HepG2 (cell line): ENCODE measurements at regions not wholly inside any gene's neighbourhood (a gene's known extent, or its start where the extent isn't known, plus 50 kb on each side); places are given as distances from the start of the nearest gene placed in this dataset.

Experiments used
- ATAC-seq: fragments of 200-7000 bp; cut with Tn5 transposase; 3 replicates; pipeline ENCODE4 v1.9.1; 2020; ENCODE audit warnings: mild to moderate bottlenecking, moderate library complexity
- BruUV-seq: library from RNA; stranded (reverse); fragments of 400-500 nt; replicated peaks from 2 replicates; lab custom pipeline; 2021; lab: Mats Ljungman, UMichigan
- CTCF ChIA-PET: fragments of 300-600 bp; formaldehyde crosslinking; extraction: SDS; loops from one replicate; lab custom pipeline; 2021; ENCODE audit warnings: low total read pairs, inconsistent platforms, low intra/inter-chr PET ratio; lab: Yijun Ruan, JAX
- POLR2A ChIA-PET: fragments of 350-600 bp; sonication (Branson Sonifier 250); formaldehyde crosslinking; loops from one replicate; lab custom pipeline; 2020; ENCODE audit warnings: antibody characterized with exemption, inconsistent platforms; lab: Yijun Ruan, JAX
- DNase-seq: peaks from one replicate; pipeline ENCODE4 v3.0.0-alpha.2; 2015; ENCODE audit warnings: low spot score
- FAIRE-seq: peaks from 3 replicates; lab custom pipeline; 2011; peaks lifted over from hg19 to GRCh38; lab: Jason Lieb, UNC
- H2AFZ ChIP-seq: one replicate; pipeline ENCODE4 v1.6.1; 2011; ENCODE audit warnings: low read length, inconsistent platforms
- H3K27ac ChIP-seq: fragments of 300-600 bp; 3 replicates; pipeline ENCODE4 v1.8.0; 2011; ENCODE audit warnings: mixed run types, mild to moderate bottlenecking, mixed read lengths, low read length, inconsistent platforms; ENCODE audit not compliant: insufficient read depth; ENCODE audit errors: extremely low read length
- H3K27me3 ChIP-seq, 2 experiments: fragments of 200-600 bp in 1 of 2; 2 replicates in 1 of 2; 3 replicates in 1 of 2; pipeline versions ENCODE4 v1.6.0 to v1.8.0; 2011; ENCODE audit warnings: low read length in 2 of 2, mild to moderate bottlenecking in 2 of 2, moderate library complexity in 2 of 2, inconsistent platforms in 1 of 2; ENCODE audit not compliant: insufficient read depth in 2 of 2, control insufficient read depth in 1 of 2
- H3K36me3 ChIP-seq, 2 experiments: fragments of 200-600 bp in 1 of 2; replicated peaks in 1 of 2; 2 replicates in 1 of 2; 3 replicates in 1 of 2; pipeline versions ENCODE4 v1.5.1 to v1.8.0; 2011; ENCODE audit warnings: low read length in 2 of 2, inconsistent platforms in 1 of 2; ENCODE audit not compliant: insufficient read depth in 2 of 2, control insufficient read depth in 1 of 2
- H3K4me1 ChIP-seq: 2 replicates; pipeline ENCODE4 v1.5.1; 2012; ENCODE audit warnings: low read length, inconsistent platforms; ENCODE audit not compliant: insufficient read depth
- H3K4me2 ChIP-seq: 2 replicates; pipeline ENCODE4 v1.6.0; 2011; ENCODE audit warnings: low read depth, low read length, inconsistent platforms
- H3K4me3 ChIP-seq, 3 experiments: fragments of 200-600 bp in 1 of 3; sonication (generic), shearing (Covaris generic) in 1 of 3; replicated peaks in 1 of 3; 2 replicates each; pipeline ENCODE4 v1.5.1; 2011 to 2016; ENCODE audit warnings: low read length in 3 of 3, inconsistent platforms in 2 of 3, low read depth in 2 of 3, mild to moderate bottlenecking in 2 of 3, control low read depth in 1 of 3, mixed read lengths in 1 of 3; ENCODE audit not compliant: insufficient read depth in 1 of 3
- H3K79me2 ChIP-seq: one replicate; pipeline ENCODE4 v1.6.1; 2011; ENCODE audit warnings: low read length, inconsistent platforms; ENCODE audit not compliant: insufficient read depth
- H3K9ac ChIP-seq: 2 replicates; pipeline ENCODE4 v1.6.0; 2011; ENCODE audit warnings: mild to moderate bottlenecking, low read depth, low read length, inconsistent platforms; ENCODE audit not compliant: insufficient read depth
- H3K9me3 ChIP-seq: 2 replicates; pipeline ENCODE4 v1.5.1; 2012; ENCODE audit warnings: mild to moderate bottlenecking, low read length
- H4K20me1 ChIP-seq: 2 replicates; pipeline ENCODE4 v1.6.0; 2011; ENCODE audit warnings: inconsistent platforms, mild to moderate bottlenecking, low read length, moderate library complexity; ENCODE audit not compliant: insufficient read depth
- FOXA3 ChIP-seq: IDR thresholded peaks from 2 replicates; pipeline ENCODE4 v1.6.1; 2016; ENCODE audit warnings: missing genetic modification reagents, missing compliant biosample characterization
- MAF1 ChIP-seq: sonication (generic); formaldehyde crosslinking; IDR thresholded peaks from 2 replicates; pipeline ENCODE4 v1.5.0; 2020; ENCODE audit warnings: missing genetic modification reagents, borderline replicate concordance
- MAFK ChIP-seq, 2 experiments: IDR thresholded peaks in 1 of 2; conservative IDR thresholded peaks in 1 of 2; 2 replicates each; pipeline ENCODE4 v1.6.1; 2011; ENCODE audit warnings: improper control_type of control experiment in 2 of 2, low read length in 2 of 2
- POGZ ChIP-seq: sonication (generic); formaldehyde crosslinking; IDR thresholded peaks from 2 replicates; pipeline ENCODE4 v1.4.0; 2020; ENCODE audit warnings: mild to moderate bottlenecking, missing genetic modification reagents
- RAD21 ChIP-seq: fragments of 450-650 bp; formaldehyde crosslinking; IDR thresholded peaks from 2 replicates; pipeline ENCODE4 v1.5.0; 2020; ENCODE audit warnings: mild to moderate bottlenecking
- ZNF432 ChIP-seq: sonication (generic); formaldehyde crosslinking; IDR thresholded peaks from 2 replicates; pipeline ENCODE4 v1.5.0; 2020; ENCODE audit warnings: missing genetic modification reagents, mild to moderate bottlenecking, borderline replicate concordance
- WGBS: methylation state at CpG from one replicate; pipeline ENCODE4 v1.1.6; 2017; ENCODE audit warnings: low lambda C conversion rate; 5-methylcytosine and 5-hydroxymethylcytosine counted together
- in situ Hi-C: cut with HindIII; loops from 2 replicates; pipeline ENCODE4 v1.10.0; 2017; ENCODE audit warnings: low pct_unique_long_range_greater_than_20kb; ENCODE audit not compliant: extremely low pct_ligation_motif_present
- intact Hi-C: fragments of 100-400 bp; cut with micrococcal nuclease; formaldehyde crosslinking; loops from one replicate; pipeline ENCODE4 v1.10.0; 2022; ENCODE audit not compliant: unreplicated experiment
- TF ChIP-seq, protein P1 (sequence below): sonication (generic); formaldehyde crosslinking; IDR thresholded peaks from 2 replicates; pipeline ENCODE4 v1.4.0; 2020; ENCODE audit warnings: missing genetic modification reagents
- TF ChIP-seq, protein P2 (sequence below): sonication (generic); formaldehyde crosslinking; IDR thresholded peaks from 2 replicates; pipeline ENCODE4 v1.8.1; 2022; ENCODE audit warnings: low read depth, mild to moderate bottlenecking, missing genetic modification reagents
- TF ChIP-seq, protein P3 (sequence below): sonication (generic); formaldehyde crosslinking; IDR thresholded peaks from 2 replicates; pipeline ENCODE4 v1.8.0; 2022; ENCODE audit warnings: mild to moderate bottlenecking, missing genetic modification reagents, borderline replicate concordance

DNA sequence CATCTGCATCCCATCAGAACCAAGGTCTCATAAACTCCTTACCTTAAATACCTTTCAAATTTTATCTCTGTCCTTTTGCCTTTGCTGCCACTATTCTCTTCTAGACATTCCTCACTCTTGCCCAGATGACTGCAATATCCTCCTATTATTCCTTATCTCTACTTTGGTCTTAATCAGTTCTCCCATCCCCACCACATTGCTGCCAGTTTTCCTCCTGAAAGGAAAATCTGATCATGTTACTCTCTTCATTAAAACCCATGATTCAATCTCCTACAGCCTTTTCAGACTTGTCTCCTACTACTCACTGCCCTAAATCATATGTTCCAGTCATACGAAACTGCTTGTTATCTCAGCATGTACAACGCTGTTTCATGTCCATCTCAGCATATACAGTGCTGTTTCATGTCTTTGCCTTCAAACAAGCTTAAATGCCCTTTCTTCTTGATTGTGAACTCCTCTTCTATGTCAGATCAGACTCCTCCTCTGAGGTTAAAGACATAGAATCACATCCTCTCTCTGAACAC lies 152.6 kb upstream of the FST start:
- no peaks in the 10 kb centered on the region for H3K9me3 ChIP-seq
- CTCF ChIA-PET, result no interaction called here
- 6% methylated on average over 2 of the region's 2 CpGs for WGBS
- no peaks in the 10 kb centered on the region for H3K79me2 ChIP-seq
- no TSS peak for BruUV-seq
- no peaks in the 10 kb centered on the region for H3K36me3 ChIP-seq
- no peak overlapping the region for H3K9ac ChIP-seq
- ATAC-seq (no peak), FAIRE-seq (no peak), DNase-seq (no peak)
- intact Hi-C loops, result no loop called here
- no peak overlapping the region for H3K27ac ChIP-seq
- H4K20me1 ChIP-seq, result no peaks in the 10 kb centered on the region
- POLR2A ChIA-PET, result no interaction called here
- 0 out of 2 replicates have a peak, but pooled peaks cover 7% of the 10 kb centered on the region for H3K4me1 ChIP-seq
- H3K4me3 ChIP-seq, result no peak overlapping the region
- H2AFZ ChIP-seq, result no peak overlapping the region
- no peaks in the 10 kb centered on the region for H3K27me3 ChIP-seq
- TF ChIP-seq, protein P1, sequence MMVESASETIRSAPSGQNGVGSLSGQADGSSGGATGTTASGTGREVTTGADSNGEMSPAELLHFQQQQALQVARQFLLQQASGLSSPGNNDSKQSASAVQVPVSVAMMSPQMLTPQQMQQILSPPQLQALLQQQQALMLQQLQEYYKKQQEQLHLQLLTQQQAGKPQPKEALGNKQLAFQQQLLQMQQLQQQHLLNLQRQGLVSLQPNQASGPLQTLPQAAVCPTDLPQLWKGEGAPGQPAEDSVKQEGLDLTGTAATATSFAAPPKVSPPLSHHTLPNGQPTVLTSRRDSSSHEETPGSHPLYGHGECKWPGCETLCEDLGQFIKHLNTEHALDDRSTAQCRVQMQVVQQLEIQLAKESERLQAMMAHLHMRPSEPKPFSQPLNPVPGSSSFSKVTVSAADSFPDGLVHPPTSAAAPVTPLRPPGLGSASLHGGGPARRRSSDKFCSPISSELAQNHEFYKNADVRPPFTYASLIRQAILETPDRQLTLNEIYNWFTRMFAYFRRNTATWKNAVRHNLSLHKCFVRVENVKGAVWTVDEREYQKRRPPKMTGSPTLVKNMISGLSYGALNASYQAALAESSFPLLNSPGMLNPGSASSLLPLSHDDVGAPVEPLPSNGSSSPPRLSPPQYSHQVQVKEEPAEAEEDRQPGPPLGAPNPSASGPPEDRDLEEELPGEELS (CRISPR knock-in tag), result no peak
- no peak for TF ChIP-seq RAD21 (CRISPR knock-in tag)
- TF ChIP-seq ZNF432 (CRISPR knock-in tag), result no peak
- no peak for TF ChIP-seq FOXA3 (CRISPR knock-in tag)
- in situ Hi-C loops, result no loop called here
- H3K4me2 ChIP-seq, result no peak overlapping the region

DNA sequence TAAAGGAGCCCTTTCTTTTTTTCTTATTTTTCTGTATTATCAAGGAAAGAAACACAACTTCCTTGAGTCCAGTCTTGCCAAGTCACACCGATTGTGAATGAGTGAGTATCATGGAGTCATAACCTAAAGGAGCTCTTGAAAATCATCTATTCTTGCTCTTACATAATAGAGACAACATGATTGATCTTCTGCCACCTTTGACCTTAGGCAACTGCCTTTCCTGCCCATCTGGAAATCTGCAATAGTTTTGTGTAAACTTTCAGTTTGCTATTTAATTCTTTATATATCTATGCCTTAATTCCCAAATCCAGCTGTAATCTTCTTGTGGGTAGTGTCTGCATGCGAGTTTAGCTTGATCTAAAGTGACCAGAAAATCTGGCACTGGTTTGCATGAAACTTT lies 149.9 kb upstream of the FST start:
- no peak for FAIRE-seq
- intact Hi-C loops, result no loop called here
- 14% methylated on average over 2 of the region's 2 CpGs for WGBS

More for the DNA sequence above, 149.9 kb upstream of the FST start:
- TF ChIP-seq, protein P2, sequence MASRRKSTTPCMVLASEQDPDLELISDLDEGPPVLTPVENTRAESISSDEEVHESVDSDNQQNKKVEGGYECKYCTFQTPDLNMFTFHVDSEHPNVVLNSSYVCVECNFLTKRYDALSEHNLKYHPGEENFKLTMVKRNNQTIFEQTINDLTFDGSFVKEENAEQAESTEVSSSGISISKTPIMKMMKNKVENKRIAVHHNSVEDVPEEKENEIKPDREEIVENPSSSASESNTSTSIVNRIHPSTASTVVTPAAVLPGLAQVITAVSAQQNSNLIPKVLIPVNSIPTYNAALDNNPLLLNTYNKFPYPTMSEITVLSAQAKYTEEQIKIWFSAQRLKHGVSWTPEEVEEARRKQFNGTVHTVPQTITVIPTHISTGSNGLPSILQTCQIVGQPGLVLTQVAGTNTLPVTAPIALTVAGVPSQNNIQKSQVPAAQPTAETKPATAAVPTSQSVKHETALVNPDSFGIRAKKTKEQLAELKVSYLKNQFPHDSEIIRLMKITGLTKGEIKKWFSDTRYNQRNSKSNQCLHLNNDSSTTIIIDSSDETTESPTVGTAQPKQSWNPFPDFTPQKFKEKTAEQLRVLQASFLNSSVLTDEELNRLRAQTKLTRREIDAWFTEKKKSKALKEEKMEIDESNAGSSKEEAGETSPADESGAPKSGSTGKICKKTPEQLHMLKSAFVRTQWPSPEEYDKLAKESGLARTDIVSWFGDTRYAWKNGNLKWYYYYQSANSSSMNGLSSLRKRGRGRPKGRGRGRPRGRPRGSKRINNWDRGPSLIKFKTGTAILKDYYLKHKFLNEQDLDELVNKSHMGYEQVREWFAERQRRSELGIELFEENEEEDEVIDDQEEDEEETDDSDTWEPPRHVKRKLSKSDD (CRISPR knock-in tag), result no peak
- TF ChIP-seq MAF1 (CRISPR knock-in tag) (no peak), MAFK (conservative IDR thresholded peaks at IDR 0.05 in 1 of 2, IDR thresholded peaks at IDR 0.05 in 1 of 2; ENCODE audit: low read length in 2 of 2) (no peak), POGZ (CRISPR knock-in tag) (no peak)
- TF ChIP-seq, protein P3, sequence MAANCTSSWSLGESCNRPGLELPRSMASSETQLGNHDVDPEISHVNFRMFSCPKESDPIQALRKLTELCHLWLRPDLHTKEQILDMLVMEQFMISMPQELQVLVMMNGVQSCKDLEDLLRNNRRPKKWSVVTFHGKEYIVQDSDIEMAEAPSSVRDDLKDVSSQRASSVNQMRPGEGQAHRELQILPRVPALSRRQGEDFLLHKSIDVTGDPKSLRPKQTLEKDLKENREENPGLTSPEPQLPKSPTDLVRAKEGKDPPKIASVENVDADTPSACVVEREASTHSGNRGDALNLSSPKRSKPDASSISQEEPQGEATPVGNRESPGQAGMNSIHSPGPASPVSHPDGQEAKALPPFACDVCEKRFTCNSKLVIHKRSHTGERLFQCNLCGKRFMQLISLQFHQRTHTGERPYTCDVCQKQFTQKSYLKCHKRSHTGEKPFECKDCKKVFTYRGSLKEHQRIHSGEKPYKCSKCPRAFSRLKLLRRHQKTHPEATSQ (CRISPR knock-in tag), result no peak
- no peak for DNase-seq
- Histone ChIP-seq H3K79me2 (no peaks in the 10 kb centered on the region), H3K36me3 (no peaks in the 10 kb centered on the region), H3K4me1 (no peaks in the 10 kb centered on the region), H3K4me2 (no peak overlapping the region), H3K27me3 (no peaks in the 10 kb centered on the region), H3K4me3 (no peak overlapping the region), H2AFZ (no peak overlapping the region), H3K9me3 (no peaks in the 10 kb centered on the region), H3K9ac (no peak overlapping the region), H4K20me1 (no peaks in the 10 kb centered on the region), H3K27ac (no peak overlapping the region)
- in situ Hi-C loops, result no loop called here
- no peak for ATAC-seq
- ChIA-PET CTCF (no interaction called here), POLR2A (no interaction called here)
- BruUV-seq, result no TSS peak
